ENCODE measurements at regions not wholly inside any gene's neighbourhood (a gene's known extent, or its start where the extent isn't known, plus 50 kb on each side); places are given as distances from the start of the nearest gene placed in this dataset.
A peak's percentile ranks its signal among the peaks of the same experiment; 100 is the strongest.

DNA sequence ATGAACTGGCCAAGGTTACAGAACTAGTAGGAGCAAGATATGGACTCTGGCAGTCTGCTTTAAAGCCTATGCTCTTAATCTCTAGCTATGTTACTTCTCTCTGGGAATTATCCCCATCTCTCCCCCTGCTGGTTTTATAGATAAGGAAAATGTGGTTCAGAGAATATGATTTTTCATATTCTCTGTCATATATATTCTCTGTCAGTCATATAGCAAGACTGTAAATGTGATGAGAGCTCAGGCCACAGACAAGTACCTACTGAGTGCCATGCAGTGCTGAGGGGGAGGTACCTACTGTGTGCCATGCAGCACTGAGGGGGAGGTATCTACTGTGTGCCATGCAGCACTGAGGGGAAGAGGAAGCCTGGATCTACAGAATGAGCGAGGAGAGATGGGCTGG is 220.3 kb upstream of the FGGY start:
- Histone ChIP-seq H3K27ac (ENCODE audit: low read depth, low read length) (no peak overlapping the region), H3K4me1 (ENCODE audit: control insufficient read depth in 2 of 2, insufficient read depth in 2 of 2, low read length in 2 of 2) (peaks cover 12 to 13% of the 10 kb centered on the region in 2 donors), H3K27me3 (ENCODE audit: control insufficient read depth in 2 of 2, insufficient read depth in 2 of 2, low read length in 2 of 2) (no peaks in the 10 kb centered on the region), H3K9me3 (ENCODE audit: control insufficient read depth in 2 of 3, low read length in 3 of 3) (no peaks in the 10 kb centered on the region), H3K36me3 (ENCODE audit: control insufficient read depth in 2 of 3, insufficient read depth in 3 of 3, low read length in 3 of 3) (no peaks in the 10 kb centered on the region), H3K4me3 (ENCODE audit: low read length) (no peak overlapping the region)
- ChIA-PET CTCF (no interaction called here), POLR2A (no interaction called here)
- Mint-ChIP-seq H3K27ac (peak overlapping the region in 2 of 9 donors; percentile 8 to 34), H3K4me3 (no peak overlapping the region), H3K4me1 (peaks cover 11 to 31% (median 12%) of the 10 kb centered on the region in 7 donors), H3K27me3 (peaks cover 0 to 5% (median 3%) of the 10 kb centered on the region in 5 donors), H3K9me3 (peaks cover 0 to 6% (median 0%) of the 10 kb centered on the region in 11 donors), H3K36me3 (peaks cover 0 to 13% (median 0%) of the 10 kb centered on the region in 5 donors)
- intact Hi-C loops (cut with micrococcal nuclease) = loop anchor here (1.0 to 10.0 kb wide), 4 partner anchors 291 to 623 kb away; partner anchors contain the start of gene JUN (in 1 of the 2)
- ATAC-seq (no peak), DNase-seq (peak in 4 of 9 donors; percentile 1 to 12 (median 9))

DNA sequence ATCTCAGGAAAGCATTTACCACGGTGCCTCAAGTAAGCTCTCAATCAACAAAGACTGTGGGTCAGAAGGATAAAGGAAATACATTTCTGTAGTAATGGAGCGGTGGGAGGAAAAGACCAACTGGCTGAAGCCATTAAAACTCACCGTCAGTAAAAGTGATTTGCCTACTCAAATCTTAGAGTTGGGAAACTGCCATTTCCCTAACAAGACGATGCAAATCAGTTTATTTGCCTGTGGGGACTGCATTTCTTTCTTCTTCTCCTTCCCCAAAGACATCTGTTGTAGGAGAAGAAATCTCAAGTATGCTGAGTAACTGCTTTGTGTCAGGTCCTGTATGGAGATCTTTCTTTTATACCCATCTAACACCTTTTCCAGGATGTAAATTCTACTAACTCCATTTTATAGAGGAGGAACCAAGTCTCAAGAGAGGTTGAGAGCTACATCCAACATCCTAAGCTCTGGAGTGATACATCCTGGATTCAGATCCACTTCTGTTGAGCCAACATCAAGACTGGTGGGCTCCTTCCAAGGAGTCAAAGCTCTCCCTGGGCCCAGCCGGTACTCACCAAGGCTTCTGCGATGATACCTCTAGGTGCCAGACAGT is 219.3 kb upstream of the FGGY start:
- Mint-ChIP-seq H3K9me3 (peaks cover 0 to 5% (median 0%) of the 10 kb centered on the region in 11 donors), H3K4me3 (no peak overlapping the region), H3K4me1 (peaks cover 2 to 23% (median 4%) of the 10 kb centered on the region in 7 donors), H3K36me3 (peaks cover 0 to 7% (median 0%) of the 10 kb centered on the region in 5 donors), H3K27me3 (peaks cover 0 to 5% (median 4%) of the 10 kb centered on the region in 5 donors), H3K27ac (peak overlapping the region in 2 of 9 donors; percentile 27 to 34)
- H3K36me3 ChIP-seq (ENCODE audit: control insufficient read depth in 2 of 3, insufficient read depth in 3 of 3, low read length in 3 of 3) = no peaks in the 10 kb centered on the region
- no peaks in the 10 kb centered on the region for H3K9me3 ChIP-seq (ENCODE audit: control insufficient read depth in 2 of 3, low read length in 3 of 3)
- no peaks in the 10 kb centered on the region for H3K27me3 ChIP-seq (ENCODE audit: control insufficient read depth in 2 of 2, insufficient read depth in 2 of 2, low read length in 2 of 2)
- ATAC-seq (no peak), DNase-seq (no peak)
- CTCF ChIA-PET = interaction anchor here (0.6 kb wide), 1 partner anchor 45 kb away, joined by 3 read pairs; no protein-coding TSS in a partner anchor
- H3K27ac ChIP-seq (ENCODE audit: low read depth, low read length) = no peak overlapping the region
- no peak overlapping the region for H3K4me3 ChIP-seq (ENCODE audit: low read length)
- peaks cover 3% of the 10 kb centered on the region in 2 donors for H3K4me1 ChIP-seq (ENCODE audit: control insufficient read depth in 2 of 2, insufficient read depth in 2 of 2, low read length in 2 of 2)
- POLR2A ChIA-PET = interaction anchor here (1.0 to 1.2 kb wide), 2 partner anchors 290 to 294 kb away, joined by 3 read pairs; partner anchors contain the start of gene JUN
- intact Hi-C loops (cut with micrococcal nuclease) = loop anchor here in 1 of 2 donors (10.0 kb wide), 1 partner anchor 293 kb away; the partner anchor contains the start of gene JUN

DNA sequence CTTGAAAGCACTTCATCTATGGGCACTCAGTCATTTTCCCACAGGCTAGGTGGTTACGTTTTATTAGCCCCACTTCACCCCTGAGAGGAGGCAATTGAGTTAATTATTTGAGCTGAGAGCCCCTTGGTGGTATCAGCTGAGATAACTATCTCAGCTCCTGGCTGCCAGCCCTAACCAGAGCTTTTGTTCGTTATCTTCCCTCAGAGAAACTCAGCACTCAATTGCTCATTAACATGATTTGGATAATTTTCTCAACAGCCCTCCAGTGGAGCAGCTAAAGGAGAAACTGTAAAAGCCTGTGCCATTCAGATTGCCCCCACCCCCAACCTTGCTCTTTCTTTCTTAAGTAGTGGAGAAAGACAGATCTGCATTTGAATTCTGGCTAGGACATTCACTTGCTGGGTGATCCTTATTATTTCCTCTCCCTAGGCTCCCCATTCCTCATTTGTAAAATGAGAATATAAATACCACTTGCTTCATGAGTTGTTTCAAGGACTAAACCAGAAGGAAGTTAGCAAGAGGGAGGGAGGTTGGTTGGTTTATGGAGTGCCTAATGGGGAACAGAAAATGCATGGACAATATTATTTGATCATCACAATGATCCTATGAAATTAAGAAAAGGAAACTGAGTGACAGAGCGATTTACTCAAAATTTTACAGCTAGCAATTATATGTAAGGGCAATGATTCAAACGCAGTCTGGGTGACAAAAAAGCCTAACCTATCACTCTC is 218.7 kb upstream of the FGGY start:
- Mint-ChIP-seq H3K27me3 (peaks cover 0 to 5% (median 4%) of the 10 kb centered on the region in 5 donors), H3K4me3 (no peak overlapping the region), H3K9me3 (peaks cover 0 to 3% (median 0%) of the 10 kb centered on the region in 11 donors), H3K4me1 (peaks cover 0 to 21% (median 1%) of the 10 kb centered on the region in 7 donors), H3K36me3 (peaks cover 0 to 3% (median 0%) of the 10 kb centered on the region in 5 donors), H3K27ac (peak overlapping the region in 1 of 9 donors; percentile 48)
- H3K27me3 ChIP-seq (ENCODE audit: control insufficient read depth in 2 of 2, insufficient read depth in 2 of 2, low read length in 2 of 2) = no peaks in the 10 kb centered on the region
- DNase-seq (no peak), ATAC-seq (no peak)
- H3K36me3 ChIP-seq (ENCODE audit: control insufficient read depth in 2 of 3, insufficient read depth in 3 of 3, low read length in 3 of 3) = no peaks in the 10 kb centered on the region
- H3K27ac ChIP-seq (ENCODE audit: low read depth, low read length) = no peak overlapping the region
- intact Hi-C loops (cut with micrococcal nuclease) = loop anchor here in 1 of 2 donors (10.0 kb wide), 1 partner anchor 293 kb away; the partner anchor contains the start of gene JUN
- H3K4me3 ChIP-seq (ENCODE audit: low read length) = no peak overlapping the region
- CTCF ChIA-PET = interaction anchor here (0.6 kb wide), 1 partner anchor 44 kb away, joined by 3 read pairs; no protein-coding TSS in a partner anchor
- POLR2A ChIA-PET = interaction anchor here (1.0 to 1.2 kb wide), 2 partner anchors 291 to 294 kb away, joined by 3 read pairs; partner anchors contain the start of gene JUN
- no peaks in the 10 kb centered on the region for H3K4me1 ChIP-seq (ENCODE audit: control insufficient read depth in 2 of 2, insufficient read depth in 2 of 2, low read length in 2 of 2)
- no peaks in the 10 kb centered on the region for H3K9me3 ChIP-seq (ENCODE audit: control insufficient read depth in 2 of 3, low read length in 3 of 3)

DNA sequence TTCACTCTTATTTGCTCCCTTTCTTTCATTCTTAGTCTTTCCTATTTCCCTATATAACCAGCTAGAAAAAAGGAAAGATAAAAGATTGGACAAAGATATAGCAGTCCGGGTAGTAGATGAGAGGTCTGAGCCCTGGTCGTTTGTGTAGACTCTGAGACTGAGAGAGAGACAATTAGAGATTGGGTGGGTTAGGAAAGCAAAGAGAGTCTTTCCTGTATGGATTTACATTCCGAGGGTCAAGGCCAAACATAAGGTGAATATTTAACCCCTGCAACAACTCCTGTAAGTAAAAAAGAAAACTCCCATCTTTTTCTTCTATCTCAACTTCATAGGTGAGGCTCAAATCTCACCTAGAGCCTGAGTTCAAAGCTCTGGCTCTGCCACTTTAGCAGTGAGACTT is 218.0 kb upstream of the FGGY start:
- CTCF ChIA-PET = no interaction called here
- intact Hi-C loops (cut with micrococcal nuclease) = loop anchor here in 1 of 2 donors (10.0 kb wide), 1 partner anchor 294 kb away; the partner anchor contains the start of gene JUN
- no peak for DNase-seq
- Mint-ChIP-seq H3K36me3 (no peaks in the 10 kb centered on the region), H3K9me3 (no peaks in the 10 kb centered on the region), H3K27me3 (peaks cover 0 to 5% (median 4%) of the 10 kb centered on the region in 5 donors), H3K4me1 (peaks cover 0 to 18% (median 1%) of the 10 kb centered on the region in 7 donors), H3K4me3 (no peak overlapping the region), H3K27ac (peak overlapping the region in 1 of 9 donors; percentile 48)
- no peak for ATAC-seq
- no peaks in the 10 kb centered on the region for H3K36me3 ChIP-seq (ENCODE audit: control insufficient read depth in 2 of 3, insufficient read depth in 3 of 3, low read length in 3 of 3)
- no peaks in the 10 kb centered on the region for H3K9me3 ChIP-seq (ENCODE audit: control insufficient read depth in 2 of 3, low read length in 3 of 3)
- POLR2A ChIA-PET = no interaction called here
- no peaks in the 10 kb centered on the region for H3K27me3 ChIP-seq (ENCODE audit: control insufficient read depth in 2 of 2, insufficient read depth in 2 of 2, low read length in 2 of 2)
- H3K4me3 ChIP-seq (ENCODE audit: low read length) = no peak overlapping the region
- peaks cover 0 to 4% of the 10 kb centered on the region in 2 donors for H3K4me1 ChIP-seq (ENCODE audit: control insufficient read depth in 2 of 2, insufficient read depth in 2 of 2, low read length in 2 of 2)
- H3K27ac ChIP-seq (ENCODE audit: low read depth, low read length) = no peak overlapping the region

DNA sequence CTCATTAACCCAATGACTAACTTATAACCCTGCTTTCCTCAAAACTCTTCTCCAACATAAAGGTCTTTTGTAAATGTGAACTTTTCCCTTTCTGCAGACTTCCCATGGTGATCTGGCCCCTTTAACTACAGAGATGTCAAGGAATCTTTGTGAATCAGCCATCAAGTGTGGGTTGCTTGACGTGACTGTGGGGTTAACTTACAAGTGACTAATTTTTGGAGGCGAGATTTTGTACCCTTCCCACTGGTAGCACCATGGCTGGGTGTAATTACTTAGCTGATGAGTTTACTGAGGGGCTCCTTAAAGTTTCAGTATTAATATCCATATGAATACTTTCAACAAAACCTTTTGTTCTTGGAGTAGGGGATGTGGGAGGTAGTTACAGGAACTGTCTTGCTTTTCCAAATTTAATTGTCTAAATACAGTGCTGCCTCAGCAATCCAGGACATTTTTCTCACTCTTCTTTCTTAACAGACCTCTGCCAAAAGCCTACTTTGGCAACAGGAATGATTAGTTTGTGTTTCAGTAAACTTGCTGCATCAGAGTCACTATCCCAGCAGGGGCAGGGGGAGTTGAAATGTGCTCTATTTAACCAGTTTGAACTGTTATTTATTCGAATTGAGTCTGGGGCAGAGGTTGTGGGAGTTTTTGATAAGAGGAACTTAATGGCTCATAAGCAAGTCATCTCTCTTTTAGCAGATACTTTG is 217.3 kb upstream of the FGGY start:
- ATAC-seq (no peak), DNase-seq (no peak)
- H3K27me3 Mint-ChIP-seq = peaks cover 0 to 5% (median 4%) of the 10 kb centered on the region in 5 donors
- H3K4me1 ChIP-seq (ENCODE audit: control insufficient read depth in 2 of 2, insufficient read depth in 2 of 2, low read length in 2 of 2) = peaks cover 0 to 12% of the 10 kb centered on the region in 2 donors
- peaks cover 6 to 25% (median 8%) of the 10 kb centered on the region in 7 donors for H3K4me1 Mint-ChIP-seq
- no peak overlapping the region for H3K27ac Mint-ChIP-seq
- no peaks in the 10 kb centered on the region for H3K36me3 Mint-ChIP-seq
- no peak overlapping the region for H3K4me3 Mint-ChIP-seq
- H3K9me3 Mint-ChIP-seq = no peaks in the 10 kb centered on the region
- POLR2A ChIA-PET = no interaction called here
- no peak overlapping the region for H3K27ac ChIP-seq (ENCODE audit: low read depth, low read length)
- CTCF ChIA-PET = no interaction called here
- intact Hi-C loops (cut with micrococcal nuclease) = loop anchor here in 1 of 2 donors (10.0 kb wide), 1 partner anchor 295 kb away; the partner anchor contains the start of gene JUN
- no peaks in the 10 kb centered on the region for H3K9me3 ChIP-seq (ENCODE audit: control insufficient read depth in 2 of 3, low read length in 3 of 3)
- H3K36me3 ChIP-seq (ENCODE audit: control insufficient read depth in 2 of 3, insufficient read depth in 3 of 3, low read length in 3 of 3) = no peaks in the 10 kb centered on the region
- no peaks in the 10 kb centered on the region for H3K27me3 ChIP-seq (ENCODE audit: control insufficient read depth in 2 of 2, insufficient read depth in 2 of 2, low read length in 2 of 2)
- no peak overlapping the region for H3K4me3 ChIP-seq (ENCODE audit: low read length)

DNA sequence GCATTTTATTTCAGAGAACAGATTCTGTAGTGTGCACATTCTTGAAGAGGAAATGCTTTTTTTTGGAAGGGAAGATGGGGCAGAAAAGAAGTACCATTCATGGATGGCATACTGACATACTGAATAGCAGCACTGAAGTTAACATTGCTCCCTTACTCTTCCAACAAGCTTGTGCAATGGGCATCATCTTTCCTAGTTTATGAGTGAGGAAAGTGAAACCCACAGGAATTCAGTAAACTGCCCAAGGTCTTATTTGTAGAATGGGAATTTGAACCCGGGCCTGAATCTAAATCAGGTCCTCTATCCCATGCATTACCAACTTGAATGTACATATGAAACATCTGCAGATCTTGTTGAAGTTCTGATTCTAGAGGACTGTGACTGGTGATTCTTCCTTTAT is 215.7 kb upstream of the FGGY start:
- Histone ChIP-seq H3K4me1 (ENCODE audit: control insufficient read depth in 2 of 2, insufficient read depth in 2 of 2, low read length in 2 of 2) (peaks cover 0 to 12% of the 10 kb centered on the region in 2 donors), H3K27me3 (ENCODE audit: control insufficient read depth in 2 of 2, insufficient read depth in 2 of 2, low read length in 2 of 2) (no peaks in the 10 kb centered on the region), H3K4me3 (ENCODE audit: low read length) (no peak overlapping the region), H3K9me3 (ENCODE audit: control insufficient read depth in 2 of 3, low read length in 3 of 3) (no peaks in the 10 kb centered on the region), H3K36me3 (ENCODE audit: control insufficient read depth in 2 of 3, insufficient read depth in 3 of 3, low read length in 3 of 3) (no peaks in the 10 kb centered on the region), H3K27ac (ENCODE audit: low read depth, low read length) (no peak overlapping the region)
- ATAC-seq (no peak), DNase-seq (no peak)
- H3K27ac Mint-ChIP-seq = peak overlapping the region in 2 of 9 donors; percentile 34 to 36
- H3K4me1 Mint-ChIP-seq = peaks cover 8 to 25% (median 10%) of the 10 kb centered on the region in 7 donors
- peaks cover 0 to 8% (median 4%) of the 10 kb centered on the region in 5 donors for H3K27me3 Mint-ChIP-seq
- peaks cover 0 to 2% (median 0%) of the 10 kb centered on the region in 11 donors for H3K9me3 Mint-ChIP-seq
- peaks cover 0 to 2% (median 0%) of the 10 kb centered on the region in 5 donors for H3K36me3 Mint-ChIP-seq
- intact Hi-C loops (cut with micrococcal nuclease) = no loop called here
- ChIA-PET POLR2A (interaction anchor here (0.6 kb wide), 1 partner anchor 18 kb away, joined by 3 read pairs; no protein-coding TSS in a partner anchor), CTCF (no interaction called here)
- H3K4me3 Mint-ChIP-seq = no peak overlapping the region
